ENCODE measurements at regions not wholly inside any gene's neighbourhood (a gene's known extent, or its start where the extent isn't known, plus 50 kb on each side); places are given as distances from the start of the nearest gene placed in this dataset.

DNA sequence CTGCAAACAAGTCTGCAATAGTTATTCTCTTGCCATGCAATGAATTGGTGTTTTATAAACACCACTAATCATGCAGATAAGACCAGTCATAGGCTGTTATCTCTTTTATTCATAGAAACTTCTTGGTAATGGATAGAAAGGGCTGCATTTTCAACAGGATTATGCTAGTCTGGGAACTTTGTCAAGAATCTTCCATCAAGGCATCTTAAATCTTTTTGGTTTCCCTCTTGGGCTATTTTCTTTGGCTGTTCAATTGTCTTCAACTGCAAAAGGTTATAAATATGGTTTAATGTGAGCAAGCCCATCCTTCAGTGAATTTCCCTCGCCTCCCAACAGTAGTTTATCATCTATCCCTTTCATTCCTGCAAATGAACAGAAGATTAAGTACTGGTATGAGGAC lies 59.0 kb upstream of the MINAR1 start:
- H3K4me3 ChIP-seq (ENCODE audit: insufficient read depth, low read depth, low read length) = no peak overlapping the region
- no peaks in the 10 kb centered on the region for H3K27me3 ChIP-seq (ENCODE audit: control insufficient read depth, insufficient read depth, low read length)
- no peaks in the 10 kb centered on the region for H3K36me3 ChIP-seq (replicated peaks; ENCODE audit: control insufficient read depth, insufficient read depth, low read length)
- DNase-seq = no peak

DNA sequence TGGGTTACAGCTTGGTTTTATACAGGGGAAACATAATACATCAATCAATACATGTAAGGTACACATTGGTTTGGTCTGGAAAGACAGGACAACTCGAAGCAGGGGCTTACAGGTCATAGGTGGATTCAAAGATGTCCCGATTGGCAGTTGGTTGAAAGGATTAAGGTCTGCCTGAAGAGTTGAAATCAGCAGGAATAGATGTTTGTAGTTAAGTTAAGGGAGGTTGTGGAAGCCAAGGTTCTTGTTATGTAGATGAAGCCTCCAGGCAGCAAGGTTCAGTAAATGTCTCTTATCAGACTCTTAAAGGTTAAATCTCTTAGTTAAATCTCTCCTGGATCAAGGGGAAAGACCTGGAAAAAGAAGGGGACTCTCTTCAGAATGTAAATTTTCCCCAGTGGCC lies 58.4 kb upstream of the MINAR1 start:
- Histone ChIP-seq H3K36me3 (replicated peaks; ENCODE audit: control insufficient read depth, insufficient read depth, low read length) (no peaks in the 10 kb centered on the region), H3K4me3 (ENCODE audit: insufficient read depth, low read depth, low read length) (no peak overlapping the region), H3K27me3 (ENCODE audit: control insufficient read depth, insufficient read depth, low read length) (no peaks in the 10 kb centered on the region)
- DNase-seq = no peak

GRCh38 chr15:79376383-79376782 lies 55.8 kb upstream of the MINAR1 start:
- Histone ChIP-seq H3K36me3 (replicated peaks; ENCODE audit: control insufficient read depth, insufficient read depth, low read length) (no peaks in the 10 kb centered on the region), H3K27me3 (ENCODE audit: control insufficient read depth, insufficient read depth, low read length) (no peaks in the 10 kb centered on the region), H3K4me3 (ENCODE audit: insufficient read depth, low read depth, low read length) (no peak overlapping the region)
- DNase-seq = no peak

GRCh38 chr15:79378394-79379109 lies 53.6 kb upstream of the MINAR1 start:
- Histone ChIP-seq H3K4me3 (ENCODE audit: insufficient read depth, low read depth, low read length) (no peak overlapping the region), H3K36me3 (replicated peaks; ENCODE audit: control insufficient read depth, insufficient read depth, low read length) (no peaks in the 10 kb centered on the region), H3K27me3 (ENCODE audit: control insufficient read depth, insufficient read depth, low read length) (no peaks in the 10 kb centered on the region)
- DNase-seq = no peak

GRCh38 chr15:79380755-79381497 lies 51.2 kb upstream of the MINAR1 start:
- peak; percentile 64 for DNase-seq
- no peaks in the 10 kb centered on the region for H3K27me3 ChIP-seq (ENCODE audit: control insufficient read depth, insufficient read depth, low read length)
- no peaks in the 10 kb centered on the region for H3K36me3 ChIP-seq (replicated peaks; ENCODE audit: control insufficient read depth, insufficient read depth, low read length)
- H3K4me3 ChIP-seq (ENCODE audit: insufficient read depth, low read depth, low read length) = no peak overlapping the region

- no peak for DNase-seq
- Histone ChIP-seq H3K4me3 (ENCODE audit: insufficient read depth, low read depth, low read length) (no peak overlapping the region), H3K36me3 (replicated peaks; ENCODE audit: control insufficient read depth, insufficient read depth, low read length) (no peaks in the 10 kb centered on the region), H3K27me3 (ENCODE audit: control insufficient read depth, insufficient read depth, low read length) (no peaks in the 10 kb centered on the region)
Measured at GRCh38 chr15:79381593-79381992, 50.5 kb upstream of the MINAR1 start.

All from H7 (cell line).